Transverse colon (tissue), 3 donors: ENCODE measurements at regions not wholly inside any gene's neighbourhood (a gene's known extent, or its start where the extent isn't known, plus 50 kb on each side); places are given as distances from the start of the nearest gene placed in this dataset.
"Not testable (repeated sequence)": the region's sequence is repeated elsewhere in the genome, so short reads cannot be mapped to it uniquely, and the experiment has no call there.

Experiments used
- EP300 ChIP-seq: sonication (generic); formaldehyde crosslinking; IDR thresholded peaks from one replicate; pipeline ENCODE4 v1.6.1; 2017; ENCODE audit warnings: antibody characterized with exemption, low read depth
- POLR2A ChIP-seq: fragments of 450-650 bp; IDR thresholded peaks from one replicate; pipeline ENCODE4 v1.6.1; 2016; ENCODE audit warnings: antibody characterized with exemption, mild to moderate bottlenecking, moderate library complexity
- TF ChIP-seq, protein P1 (sequence below), 5 experiments: fragments of 200-600 bp in 3 of 5; fragments of 450-650 bp in 2 of 5; sonication (generic) in 3 of 5; IDR thresholded peaks; 1 replicate in 2 of 5; 2 replicates in 3 of 5; pipeline ENCODE4 v1.5.1; 2016 to 2017; ENCODE audit warnings: antibody characterized with exemption in 5 of 5, inconsistent platforms in 3 of 5, mild to moderate bottlenecking in 2 of 5, moderate library complexity in 1 of 5

DNA sequence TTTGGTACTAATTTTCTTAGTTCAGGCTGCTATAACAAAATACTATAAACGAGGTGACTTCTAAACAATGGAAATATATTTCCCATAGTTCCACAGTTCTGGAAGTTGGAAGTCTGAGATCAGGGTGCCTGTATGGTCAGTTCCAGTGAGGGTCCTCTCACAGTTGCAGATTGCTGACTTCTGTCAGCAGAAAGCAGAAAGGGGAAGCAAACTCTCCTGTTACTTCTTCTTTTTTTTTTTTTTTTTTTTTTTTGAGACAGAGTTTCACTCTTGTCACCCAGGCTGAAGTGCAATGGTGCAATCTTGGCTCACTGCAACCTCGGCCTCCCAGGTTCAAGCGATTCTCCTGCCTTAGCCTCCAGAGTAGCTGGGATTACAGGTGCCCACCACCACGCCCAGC lies 97.2 kb downstream of the RPAP3 start:
- TF ChIP-seq POLR2A, EP300: not testable (repeated sequence)
- TF ChIP-seq, protein P1, sequence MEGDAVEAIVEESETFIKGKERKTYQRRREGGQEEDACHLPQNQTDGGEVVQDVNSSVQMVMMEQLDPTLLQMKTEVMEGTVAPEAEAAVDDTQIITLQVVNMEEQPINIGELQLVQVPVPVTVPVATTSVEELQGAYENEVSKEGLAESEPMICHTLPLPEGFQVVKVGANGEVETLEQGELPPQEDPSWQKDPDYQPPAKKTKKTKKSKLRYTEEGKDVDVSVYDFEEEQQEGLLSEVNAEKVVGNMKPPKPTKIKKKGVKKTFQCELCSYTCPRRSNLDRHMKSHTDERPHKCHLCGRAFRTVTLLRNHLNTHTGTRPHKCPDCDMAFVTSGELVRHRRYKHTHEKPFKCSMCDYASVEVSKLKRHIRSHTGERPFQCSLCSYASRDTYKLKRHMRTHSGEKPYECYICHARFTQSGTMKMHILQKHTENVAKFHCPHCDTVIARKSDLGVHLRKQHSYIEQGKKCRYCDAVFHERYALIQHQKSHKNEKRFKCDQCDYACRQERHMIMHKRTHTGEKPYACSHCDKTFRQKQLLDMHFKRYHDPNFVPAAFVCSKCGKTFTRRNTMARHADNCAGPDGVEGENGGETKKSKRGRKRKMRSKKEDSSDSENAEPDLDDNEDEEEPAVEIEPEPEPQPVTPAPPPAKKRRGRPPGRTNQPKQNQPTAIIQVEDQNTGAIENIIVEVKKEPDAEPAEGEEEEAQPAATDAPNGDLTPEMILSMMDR (IDR thresholded peaks at IDR 0.05), result not testable (repeated sequence)
